Sigmoid colon (tissue), 6 donors: ENCODE measurements at regions not wholly inside any gene's neighbourhood (a gene's known extent, or its start where the extent isn't known, plus 50 kb on each side); places are given as distances from the start of the nearest gene placed in this dataset.

Experiments used
- DNase-seq: peaks from one replicate; pipeline ENCODE4 v3.0.0-alpha.2; 2019
- H3K27ac ChIP-seq, 4 donors: fragments of 200-600 bp; sonication (generic); one replicate each; pipeline ENCODE4 v1.5.1; 2016 to 2019; ENCODE audit warnings: mild to moderate bottlenecking in 1 of 4
- H3K27me3 ChIP-seq, 3 donors: fragments of 200-600 bp; sonication (generic); one replicate each; pipeline ENCODE4 v1.5.1; 2019; ENCODE audit warnings: mild to moderate bottlenecking in 1 of 3
- H3K36me3 ChIP-seq, 4 donors: fragments of 200-600 bp; sonication (generic); one replicate each; pipeline ENCODE4 v1.5.1; 2016 to 2019
- H3K4me1 ChIP-seq, 4 donors: fragments of 200-600 bp; sonication (generic); one replicate each; pipeline ENCODE4 v1.5.1; 2017 to 2019
- H3K4me3 ChIP-seq, 4 donors: fragments of 200-600 bp; sonication (generic); one replicate each; pipeline ENCODE4 v1.5.1; 2017 to 2019; ENCODE audit warnings: mild to moderate bottlenecking in 2 of 4, moderate library complexity in 1 of 4
- H3K9me3 ChIP-seq, 4 donors: fragments of 200-600 bp in 3 of 4; sonication (generic) in 3 of 4; one replicate each; pipeline versions ENCODE4 v1.5.1 to v1.6.1; 2013 to 2019
- CTCF ChIP-seq, 4 experiments: fragments of 450-650 bp in 3 of 4; fragments of 200-600 bp in 1 of 4; IDR thresholded peaks; one replicate each; pipeline ENCODE4 v1.5.1; 2016 to 2019; ENCODE audit warnings: antibody characterized with exemption in 4 of 4, mild to moderate bottlenecking in 3 of 4, moderate library complexity in 2 of 4
- EP300 ChIP-seq, 4 donors: sonication (generic); formaldehyde crosslinking; IDR thresholded peaks; one replicate each; pipeline ENCODE4 v1.6.1; 2017; ENCODE audit warnings: antibody characterized with exemption in 4 of 4
- POLR2A ChIP-seq, 2 donors: fragments of 450-650 bp; IDR thresholded peaks; one replicate each; pipeline ENCODE4 v1.6.1; 2016; ENCODE audit warnings: antibody characterized with exemption in 2 of 2, mild to moderate bottlenecking in 2 of 2, moderate library complexity in 2 of 2
- POLR2AphosphoS5 ChIP-seq, 4 donors: sonication (generic); formaldehyde crosslinking; IDR thresholded peaks; one replicate each; pipeline ENCODE4 v1.6.1; 2017; ENCODE audit warnings: antibody characterized with exemption in 4 of 4
- WGBS, 2 donors: extraction: QIAGEN DNeasy Blood & Tissue Kit; methylation state at CpG; one replicate each; pipeline ENCODE4 v1.1.7; 2013; 5-methylcytosine and 5-hydroxymethylcytosine counted together
- intact Hi-C: fragments of 100-400 bp; cut with DNase I; formaldehyde crosslinking; loops from one replicate; pipeline ENCODE4 v1.15.1; 2023
- donor health status: healthy with polysubstance abuse.
- donor health status: healthy.

- H3K36me3 ChIP-seq: no peaks in the 10 kb centered on the region
- H3K4me3 ChIP-seq: no peak overlapping the region
- no peaks in the 10 kb centered on the region for H3K9me3 ChIP-seq
- peaks cover 0 to 49% (median 46%) of the 10 kb centered on the region in 4 donors for H3K4me1 ChIP-seq
- no peak for DNase-seq
- TF ChIP-seq POLR2A (IDR thresholded peaks at IDR 0.05): no peak
- no peak for TF ChIP-seq POLR2AphosphoS5 (IDR thresholded peaks at IDR 0.05)
- TF ChIP-seq EP300 (IDR thresholded peaks at IDR 0.05): no peak
- TF ChIP-seq CTCF (IDR thresholded peaks at IDR 0.05): no peak
- peak overlapping the region; percentile 73 to 82 (median 78) for H3K27ac ChIP-seq
- H3K27me3 ChIP-seq: no peaks in the 10 kb centered on the region
- intact Hi-C loops: loop anchor here (5.0 to 10.0 kb wide), 3 partner anchors 38 to 227 kb away; partner anchors contain the start of gene FOXO1
These were observed 226.5 kb downstream of the FOXO1 start for GRCh38 chr13:40439928-40440327.

- Histone ChIP-seq H3K27ac (peak overlapping the region; percentile 73 to 82 (median 78)), H3K4me1 (peaks cover 0 to 49% (median 46%) of the 10 kb centered on the region in 4 donors)
- 30 to 60% methylated on average over 9 of the region's 9 CpGs for WGBS, 2 donors
These were observed 225.2 kb downstream of the FOXO1 start for GRCh38 chr13:40440990-40441820.

GRCh38 chr13:40442231-40442630 is 224.2 kb downstream of the FOXO1 start:
- no peaks in the 10 kb centered on the region for H3K9me3 ChIP-seq
- H3K27me3 ChIP-seq: no peaks in the 10 kb centered on the region
- DNase-seq: no peak
- 89 to 95% methylated on average over 5 of the region's 5 CpGs for WGBS, 2 donors
- peak overlapping the region in 3 of 4 donors; percentile 76 to 82 (median 79) for H3K27ac ChIP-seq
- TF ChIP-seq POLR2A (IDR thresholded peaks at IDR 0.05) (no peak), EP300 (IDR thresholded peaks at IDR 0.05) (no peak), CTCF (IDR thresholded peaks at IDR 0.05) (no peak), POLR2AphosphoS5 (IDR thresholded peaks at IDR 0.05) (no peak)
- intact Hi-C loops: loop anchor here (5.0 kb wide), 1 partner anchor 40 kb away; no protein-coding TSS in a partner anchor
- no peak overlapping the region for H3K4me3 ChIP-seq
- H3K36me3 ChIP-seq: no peaks in the 10 kb centered on the region
- peaks cover 0 to 49% (median 46%) of the 10 kb centered on the region in 4 donors for H3K4me1 ChIP-seq

More at GRCh38 chr13:40440990-40441820, 225.2 kb downstream of the FOXO1 start:
- no peaks in the 10 kb centered on the region for H3K9me3 ChIP-seq
- DNase-seq: peak; percentile 92
- intact Hi-C loops: loop anchor here (5.0 kb wide), 1 partner anchor 39 kb away; no protein-coding TSS in a partner anchor
- no peak overlapping the region for H3K4me3 ChIP-seq
- TF ChIP-seq POLR2A (IDR thresholded peaks at IDR 0.05): no peak
- TF ChIP-seq EP300 (IDR thresholded peaks at IDR 0.05): no peak
- no peak for TF ChIP-seq CTCF (IDR thresholded peaks at IDR 0.05)
- TF ChIP-seq POLR2AphosphoS5 (IDR thresholded peaks at IDR 0.05): peak; percentile 14 to 72 (median 63)
- no peaks in the 10 kb centered on the region for H3K27me3 ChIP-seq
- no peaks in the 10 kb centered on the region for H3K36me3 ChIP-seq

- no peak for DNase-seq
- intact Hi-C loops: loop anchor here (5.0 kb wide), 1 partner anchor 41 kb away; no protein-coding TSS in a partner anchor
- no peaks in the 10 kb centered on the region for H3K36me3 ChIP-seq
- 72 to 76% methylated on average over 6 of the region's 6 CpGs for WGBS, 2 donors
- no peak overlapping the region for H3K27ac ChIP-seq
- peaks cover 0 to 48% (median 46%) of the 10 kb centered on the region in 4 donors for H3K4me1 ChIP-seq
- H3K27me3 ChIP-seq: no peaks in the 10 kb centered on the region
- no peaks in the 10 kb centered on the region for H3K9me3 ChIP-seq
- no peak for TF ChIP-seq EP300 (IDR thresholded peaks at IDR 0.05)
- no peak for TF ChIP-seq POLR2AphosphoS5 (IDR thresholded peaks at IDR 0.05)
- TF ChIP-seq POLR2A (IDR thresholded peaks at IDR 0.05): no peak
- no peak overlapping the region for H3K4me3 ChIP-seq
These were observed 223.6 kb downstream of the FOXO1 start for GRCh38 chr13:40442826-40443225.

GRCh38 chr13:40444241-40444640 is 222.2 kb downstream of the FOXO1 start:
- TF ChIP-seq CTCF (IDR thresholded peaks at IDR 0.05) (no peak), POLR2AphosphoS5 (IDR thresholded peaks at IDR 0.05) (no peak), EP300 (IDR thresholded peaks at IDR 0.05) (no peak), POLR2A (IDR thresholded peaks at IDR 0.05) (no peak)
- no peak for DNase-seq
- intact Hi-C loops: loop anchor here (5.0 kb wide), 1 partner anchor 42 kb away; no protein-coding TSS in a partner anchor
- Histone ChIP-seq H3K27me3 (no peaks in the 10 kb centered on the region), H3K9me3 (no peaks in the 10 kb centered on the region), H3K4me3 (no peak overlapping the region), H3K4me1 (peaks cover 0 to 37% (median 36%) of the 10 kb centered on the region in 4 donors), H3K36me3 (no peaks in the 10 kb centered on the region), H3K27ac (no peak overlapping the region)
- 93% methylated on average over 3 of the region's 3 CpGs for WGBS, 2 donors
